Panc1 (cell line): ENCODE measurements at regions not wholly inside any gene's neighbourhood (a gene's known extent, or its start where the extent isn't known, plus 50 kb on each side); places are given as distances from the start of the nearest gene placed in this dataset.

Experiments used
- ATAC-seq: fragments of 200-7000 bp; cut with Tn5 transposase; 2 replicates; pipeline ENCODE4 v1.9.1; 2020; ENCODE audit warnings: mild to moderate bottlenecking, moderate library complexity
- BruUV-seq: library from RNA; stranded (reverse); fragments of 400-500 nt; replicated peaks from 2 replicates; lab custom pipeline; 2021; lab: Mats Ljungman, UMichigan
- CTCF ChIA-PET: fragments of 300-600 bp; sonication (Branson Sonifier 250); formaldehyde crosslinking; loops from one replicate; lab custom pipeline; 2022; ENCODE audit warnings: antibody characterized with exemption; lab: Charles Lee
- POLR2A ChIA-PET: fragments of 300-600 bp; sonication (Branson Sonifier 250); formaldehyde crosslinking; loops from one replicate; lab custom pipeline; 2022; ENCODE audit warnings: antibody characterized with exemption; lab: Charles Lee
- DNase-seq: peaks from one replicate; pipeline ENCODE4 v3.0.0-alpha.2; 2010; ENCODE audit warnings: low read depth, low spot score
- H3K27ac ChIP-seq: 2 replicates; pipeline ENCODE4 v1.5.1; 2011; ENCODE audit warnings: mild to moderate bottlenecking, low read length, inconsistent platforms
- H3K27me3 ChIP-seq: fragments of 200-500 bp; sonication (Bioruptor generic); 2 replicates; pipeline ENCODE4 v1.6.0; 2014; ENCODE audit warnings: low read length, inconsistent platforms; ENCODE audit not compliant: control insufficient read depth, insufficient read depth
- H3K36me3 ChIP-seq: fragments of 200-500 bp; sonication (Bioruptor generic); 2 replicates; pipeline ENCODE4 v1.5.1; 2014; ENCODE audit warnings: inconsistent platforms, mild to moderate bottlenecking, low read length, moderate library complexity; ENCODE audit not compliant: control insufficient read depth, insufficient read depth
- H3K4me1 ChIP-seq: 2 replicates; pipeline ENCODE4 v1.5.1; 2011; ENCODE audit warnings: inconsistent platforms, mild to moderate bottlenecking, low read length, moderate library complexity; ENCODE audit not compliant: control insufficient read depth, insufficient read depth
- H3K4me3 ChIP-seq, 2 experiments: 2 replicates each; pipeline ENCODE4 v1.5.1; 2011 to 2012; ENCODE audit warnings: low read depth in 2 of 2, low read length in 2 of 2, mild to moderate bottlenecking in 2 of 2, inconsistent platforms in 1 of 2, moderate library complexity in 1 of 2
- H3K9me3 ChIP-seq: fragments of 200-500 bp; sonication (Bioruptor generic); 2 replicates; pipeline ENCODE4 v1.5.1; 2014; ENCODE audit warnings: low read depth, mild to moderate bottlenecking, inconsistent platforms, low read length, moderate library complexity; ENCODE audit not compliant: control insufficient read depth, insufficient read depth
- POLR2AphosphoS5 ChIP-seq: IDR thresholded peaks from 2 replicates; pipeline ENCODE4 v1.6.1; 2012; ENCODE audit warnings: mild to moderate bottlenecking, low read depth, low read length, moderate library complexity
- REST ChIP-seq, 2 experiments: IDR thresholded peaks; 2 replicates each; pipeline ENCODE4 v1.6.1; 2011 to 2012; ENCODE audit warnings: low read depth in 2 of 2, control low read depth in 1 of 2, low read length in 1 of 2, mild to moderate bottlenecking in 1 of 2, moderate library complexity in 1 of 2; ENCODE audit not compliant: insufficient read depth in 1 of 2
- SIN3A ChIP-seq: IDR thresholded peaks from 2 replicates; pipeline ENCODE4 v1.6.1; 2012; ENCODE audit warnings: low read depth, mild to moderate bottlenecking, low read length, moderate library complexity, borderline replicate concordance; ENCODE audit not compliant: insufficient read depth
- TCF7L2 ChIP-seq: IDR thresholded peaks from 2 replicates; pipeline ENCODE4 v1.6.1; 2011; ENCODE audit warnings: mild to moderate bottlenecking, low read depth, low read length, inconsistent platforms
- in situ Hi-C: cut with HindIII; loops from 2 replicates; pipeline ENCODE4 v1.10.0; 2016; ENCODE audit warnings: low sequenced_read_pairs, low pct_unique_long_range_greater_than_20kb
- intact Hi-C: fragments of 100-400 bp; cut with micrococcal nuclease; formaldehyde crosslinking; loops from one replicate; pipeline ENCODE4 v1.10.0; 2022; ENCODE audit not compliant: unreplicated experiment
- TF ChIP-seq, protein P1 (sequence below): fragments of 450-650 bp; IDR thresholded peaks from 2 replicates; pipeline ENCODE4 v1.5.1; 2017; ENCODE audit warnings: mild to moderate bottlenecking

GRCh38 chr2:75309596-75310463 lies 110.5 kb upstream of the TACR1 start:
- in situ Hi-C loops (no loop called here), intact Hi-C loops (no loop called here)
- TF ChIP-seq SIN3A, result no peak
- no peak for TF ChIP-seq REST (IDR thresholded peaks at IDR 0.05; ENCODE audit: insufficient read depth in 1 of 2, low read depth in 2 of 2, low read length in 1 of 2)
- TF ChIP-seq, protein P1, sequence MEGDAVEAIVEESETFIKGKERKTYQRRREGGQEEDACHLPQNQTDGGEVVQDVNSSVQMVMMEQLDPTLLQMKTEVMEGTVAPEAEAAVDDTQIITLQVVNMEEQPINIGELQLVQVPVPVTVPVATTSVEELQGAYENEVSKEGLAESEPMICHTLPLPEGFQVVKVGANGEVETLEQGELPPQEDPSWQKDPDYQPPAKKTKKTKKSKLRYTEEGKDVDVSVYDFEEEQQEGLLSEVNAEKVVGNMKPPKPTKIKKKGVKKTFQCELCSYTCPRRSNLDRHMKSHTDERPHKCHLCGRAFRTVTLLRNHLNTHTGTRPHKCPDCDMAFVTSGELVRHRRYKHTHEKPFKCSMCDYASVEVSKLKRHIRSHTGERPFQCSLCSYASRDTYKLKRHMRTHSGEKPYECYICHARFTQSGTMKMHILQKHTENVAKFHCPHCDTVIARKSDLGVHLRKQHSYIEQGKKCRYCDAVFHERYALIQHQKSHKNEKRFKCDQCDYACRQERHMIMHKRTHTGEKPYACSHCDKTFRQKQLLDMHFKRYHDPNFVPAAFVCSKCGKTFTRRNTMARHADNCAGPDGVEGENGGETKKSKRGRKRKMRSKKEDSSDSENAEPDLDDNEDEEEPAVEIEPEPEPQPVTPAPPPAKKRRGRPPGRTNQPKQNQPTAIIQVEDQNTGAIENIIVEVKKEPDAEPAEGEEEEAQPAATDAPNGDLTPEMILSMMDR, result no peak
- TF ChIP-seq TCF7L2, result no peak
- no peak for TF ChIP-seq POLR2AphosphoS5
- no peak overlapping the region for H3K27ac ChIP-seq
- DNase-seq (no peak), ATAC-seq (no peak)
- H3K4me3 ChIP-seq, result no peak overlapping the region
- no peaks in the 10 kb centered on the region for H3K9me3 ChIP-seq
- ChIA-PET CTCF (no interaction called here), POLR2A (no interaction called here)
- no peaks in the 10 kb centered on the region for H3K4me1 ChIP-seq
- H3K36me3 ChIP-seq, result no peaks in the 10 kb centered on the region
- BruUV-seq, result no TSS peak
- H3K27me3 ChIP-seq, result no peaks in the 10 kb centered on the region

DNA sequence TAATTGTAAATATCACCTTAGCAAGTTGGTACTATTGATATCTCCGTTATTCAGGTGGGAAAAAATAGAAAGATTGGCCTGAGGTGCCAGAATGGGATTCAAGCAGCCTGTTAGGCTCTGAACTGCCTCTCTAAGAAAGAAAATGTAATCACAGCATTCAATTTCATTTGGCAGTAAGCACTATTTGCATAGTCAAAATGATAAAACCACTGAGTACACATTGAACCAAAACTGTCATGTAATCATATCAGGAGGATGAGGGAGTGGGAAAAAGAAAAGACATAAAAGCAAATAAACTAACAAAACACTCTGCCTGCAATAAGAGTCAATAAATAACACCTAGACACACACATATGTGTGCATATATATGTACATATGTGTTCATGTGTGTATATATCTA lies 103.9 kb upstream of the TACR1 start:
- ChIA-PET CTCF (no interaction called here), POLR2A (interaction anchor here (0.5 kb wide), 1 partner anchor 450 kb away, joined by 4 read pairs; no protein-coding TSS in a partner anchor)
- no peak overlapping the region for H3K4me3 ChIP-seq
- TF ChIP-seq TCF7L2 (no peak), POLR2AphosphoS5 (no peak), REST (IDR thresholded peaks at IDR 0.05; ENCODE audit: insufficient read depth in 1 of 2, low read depth in 2 of 2, low read length in 1 of 2) (no peak), SIN3A (no peak)
- TF ChIP-seq, protein P1, result no peak
- no peaks in the 10 kb centered on the region for H3K4me1 ChIP-seq
- H3K27me3 ChIP-seq, result no peaks in the 10 kb centered on the region
- in situ Hi-C loops, result no loop called here
- no peaks in the 10 kb centered on the region for H3K36me3 ChIP-seq
- intact Hi-C loops, result no loop called here
- H3K27ac ChIP-seq, result no peak overlapping the region
- no TSS peak for BruUV-seq
- H3K9me3 ChIP-seq, result no peaks in the 10 kb centered on the region
- DNase-seq (no peak), ATAC-seq (no peak)
